T-helper 2 cell treated with Interferon-gamma antibody and Interleukin-4, amounts not matched to agents 5 μg/mL and 100 μg/mL, for 36 hours (primary cell): ENCODE measurements at regions not wholly inside any gene's neighbourhood (a gene's known extent, or its start where the extent isn't known, plus 50 kb on each side); places are given as distances from the start of the nearest gene placed in this dataset.
"Not testable (repeated sequence)": the region's sequence is repeated elsewhere in the genome, so short reads cannot be mapped to it uniquely, and the experiment has no call there.

ENCODE experiments used
- DNase-seq: peaks from one replicate; pipeline ENCODE4 v3.0.0; 2021; ENCODE audit warnings: low spot score
- H3K27ac Mint-ChIP-seq: one replicate; pipeline ENCODE4 v1.8.0; 2021; ENCODE audit warnings: mild to moderate bottlenecking, mixed read lengths
- H3K27me3 Mint-ChIP-seq: one replicate; pipeline ENCODE4 v1.8.0; 2021; ENCODE audit warnings: low read depth, mixed read lengths
- H3K36me3 Mint-ChIP-seq: one replicate; pipeline ENCODE4 v1.8.0; 2021; ENCODE audit warnings: low read depth, mixed read lengths
- H3K4me1 Mint-ChIP-seq: one replicate; pipeline ENCODE4 v1.8.0; 2021; ENCODE audit warnings: low read depth, mixed read lengths
- H3K4me3 Mint-ChIP-seq: one replicate; pipeline ENCODE4 v1.8.0; 2022; ENCODE audit warnings: mild to moderate bottlenecking, moderate library complexity, mixed read lengths
- H3K9me3 Mint-ChIP-seq: one replicate; pipeline ENCODE4 v1.8.0; 2021; ENCODE audit warnings: mixed read lengths

- H3K4me3 Mint-ChIP-seq, H3K36me3 Mint-ChIP-seq, H3K9me3 Mint-ChIP-seq, DNase-seq: not testable (repeated sequence)
- Mint-ChIP-seq H3K27ac (peak overlapping the region; percentile 93), H3K27me3 (peaks cover 28% of the 10 kb centered on the region), H3K4me1 (peaks cover 17% of the 10 kb centered on the region)
These were observed 118.3 kb downstream of the UNC93B1 start for GRCh38 chr11:67885574-67885973.

GRCh38 chr11:67884761-67885558 is 118.9 kb downstream of the UNC93B1 start:
- H3K4me1 Mint-ChIP-seq, result peaks cover 17% of the 10 kb centered on the region
- not testable (repeated sequence) for H3K9me3 Mint-ChIP-seq, H3K36me3 Mint-ChIP-seq
- peak overlapping the region; percentile 86 for H3K4me3 Mint-ChIP-seq
- peaks cover 28% of the 10 kb centered on the region for H3K27me3 Mint-ChIP-seq
- peak overlapping the region; percentile 93 for H3K27ac Mint-ChIP-seq
- DNase-seq, result peak; percentile 33

- Mint-ChIP-seq H3K4me3 (peak overlapping the region; percentile 86), H3K4me1 (peaks cover 17% of the 10 kb centered on the region), H3K27ac (peak overlapping the region; percentile 93), H3K27me3 (peaks cover 28% of the 10 kb centered on the region)
- not testable (repeated sequence) for H3K9me3 Mint-ChIP-seq, H3K36me3 Mint-ChIP-seq
- DNase-seq, result peak; percentile 8
These were observed 119.7 kb downstream of the UNC93B1 start for GRCh38 chr11:67884073-67884757.

GRCh38 chr11:67882304-67882703 is 121.6 kb downstream of the UNC93B1 start:
- H3K4me3 Mint-ChIP-seq, H3K9me3 Mint-ChIP-seq, DNase-seq, H3K36me3 Mint-ChIP-seq, H3K27ac Mint-ChIP-seq: not testable (repeated sequence)
- peaks cover 19% of the 10 kb centered on the region for H3K27me3 Mint-ChIP-seq
- H3K4me1 Mint-ChIP-seq, result peaks cover 20% of the 10 kb centered on the region

GRCh38 chr11:67881836-67882235 is 122.1 kb downstream of the UNC93B1 start:
- not testable (repeated sequence) for H3K27ac Mint-ChIP-seq, H3K36me3 Mint-ChIP-seq, H3K4me3 Mint-ChIP-seq, H3K9me3 Mint-ChIP-seq, DNase-seq
- H3K27me3 Mint-ChIP-seq, result peaks cover 14% of the 10 kb centered on the region
- peaks cover 21% of the 10 kb centered on the region for H3K4me1 Mint-ChIP-seq

GRCh38 chr11:67880594-67881196 is 123.2 kb downstream of the UNC93B1 start:
- Mint-ChIP-seq H3K4me1 (peaks cover 21% of the 10 kb centered on the region), H3K27me3 (peaks cover 10% of the 10 kb centered on the region)
- not testable (repeated sequence) for H3K9me3 Mint-ChIP-seq, H3K4me3 Mint-ChIP-seq, H3K36me3 Mint-ChIP-seq, DNase-seq, H3K27ac Mint-ChIP-seq

- H3K9me3 Mint-ChIP-seq, H3K36me3 Mint-ChIP-seq, DNase-seq, H3K4me3 Mint-ChIP-seq, H3K27ac Mint-ChIP-seq, H3K4me1 Mint-ChIP-seq: not testable (repeated sequence)
- H3K27me3 Mint-ChIP-seq, result peaks cover 10% of the 10 kb centered on the region
These were observed 125.2 kb downstream of the UNC93B1 start for GRCh38 chr11:67878666-67879065.

- peak; percentile 10 for DNase-seq
- H3K4me1 Mint-ChIP-seq, H3K27ac Mint-ChIP-seq, H3K9me3 Mint-ChIP-seq, H3K27me3 Mint-ChIP-seq, H3K36me3 Mint-ChIP-seq, H3K4me3 Mint-ChIP-seq: not testable (repeated sequence)
These were observed 126.6 kb downstream of the UNC93B1 start for GRCh38 chr11:67877316-67877715.

- DNase-seq, H3K27ac Mint-ChIP-seq, H3K36me3 Mint-ChIP-seq, H3K9me3 Mint-ChIP-seq, H3K4me1 Mint-ChIP-seq, H3K4me3 Mint-ChIP-seq: not testable (repeated sequence)
- peaks cover 16% of the 10 kb centered on the region for H3K27me3 Mint-ChIP-seq
These were observed 130.7 kb downstream of the UNC93B1 start for GRCh38 chr11:67873223-67873622.

- H3K36me3 Mint-ChIP-seq, H3K9me3 Mint-ChIP-seq, H3K27ac Mint-ChIP-seq, H3K4me3 Mint-ChIP-seq, H3K4me1 Mint-ChIP-seq, DNase-seq: not testable (repeated sequence)
- peaks cover 26% of the 10 kb centered on the region for H3K27me3 Mint-ChIP-seq
These were observed 132.7 kb downstream of the UNC93B1 start for GRCh38 chr11:67871168-67871567.

GRCh38 chr11:67862896-67863295 is 141.0 kb downstream of the UNC93B1 start:
- peaks cover 24% of the 10 kb centered on the region for H3K27me3 Mint-ChIP-seq
- H3K36me3 Mint-ChIP-seq, H3K4me3 Mint-ChIP-seq, H3K9me3 Mint-ChIP-seq, DNase-seq, H3K27ac Mint-ChIP-seq, H3K4me1 Mint-ChIP-seq: not testable (repeated sequence)

GRCh38 chr11:67859513-67860161 is 144.3 kb downstream of the UNC93B1 start:
- peak; percentile 29 for DNase-seq
- not testable (repeated sequence) for H3K9me3 Mint-ChIP-seq, H3K36me3 Mint-ChIP-seq, H3K27ac Mint-ChIP-seq, H3K4me3 Mint-ChIP-seq, H3K4me1 Mint-ChIP-seq
- H3K27me3 Mint-ChIP-seq, result peaks cover 16% of the 10 kb centered on the region

GRCh38 chr11:67850747-67851146 is 153.2 kb downstream of the UNC93B1 start:
- H3K27me3 Mint-ChIP-seq, result peaks cover 27% of the 10 kb centered on the region
- not testable (repeated sequence) for H3K4me1 Mint-ChIP-seq, H3K36me3 Mint-ChIP-seq, H3K9me3 Mint-ChIP-seq, H3K4me3 Mint-ChIP-seq, DNase-seq, H3K27ac Mint-ChIP-seq

GRCh38 chr11:67849766-67850165 is 154.1 kb downstream of the UNC93B1 start:
- H3K27me3 Mint-ChIP-seq, result peaks cover 21% of the 10 kb centered on the region
- not testable (repeated sequence) for H3K9me3 Mint-ChIP-seq, H3K36me3 Mint-ChIP-seq, DNase-seq, H3K4me3 Mint-ChIP-seq, H3K4me1 Mint-ChIP-seq, H3K27ac Mint-ChIP-seq
